Superior temporal gyrus (tissue), 1 donor: ENCODE measurements at regions not wholly inside any gene's neighbourhood (a gene's known extent, or its start where the extent isn't known, plus 50 kb on each side); places are given as distances from the start of the nearest gene placed in this dataset.

Source experiments
- DNase-seq: peaks from one replicate; pipeline ENCODE4 v3.0.0-alpha.2; 2016; ENCODE audit errors: extremely low spot score

GRCh38 chr20:23231561-23232218, 118.9 kb upstream of the NXT1 start:
- no peak for DNase-seq

- DNase-seq = no peak
These were observed 119.7 kb upstream of the NXT1 start for GRCh38 chr20:23230766-23231385.

GRCh38 chr20:23229989-23230388, 120.6 kb upstream of the NXT1 start:
- DNase-seq = no peak

- DNase-seq = peak; percentile 53
These were observed 121.7 kb upstream of the NXT1 start for GRCh38 chr20:23228912-23229311.

- DNase-seq = no peak
These were observed 122.6 kb upstream of the NXT1 start for GRCh38 chr20:23227976-23228375.

GRCh38 chr20:23227274-23227673, 123.3 kb upstream of the NXT1 start:
- DNase-seq = no peak

- DNase-seq = no peak
These were observed 123.9 kb upstream of the NXT1 start for GRCh38 chr20:23226612-23227265.

- no peak for DNase-seq
These were observed 125.1 kb upstream of the NXT1 start for GRCh38 chr20:23225407-23226060.

- no peak for DNase-seq
These were observed 125.8 kb upstream of the NXT1 start for GRCh38 chr20:23224806-23225205.

GRCh38 chr20:23223908-23224580, 126.5 kb upstream of the NXT1 start:
- no peak for DNase-seq

GRCh38 chr20:23222531-23223200, 127.9 kb upstream of the NXT1 start:
- no peak for DNase-seq

GRCh38 chr20:23217023-23217422, 130.9 kb upstream of the CD93 start:
- no peak for DNase-seq

GRCh38 chr20:23215344-23215995, 129.3 kb upstream of the CD93 start:
- DNase-seq = no peak

- no peak for DNase-seq
These were observed 128.8 kb upstream of the CD93 start for GRCh38 chr20:23214903-23215302.

- DNase-seq = no peak
These were observed 126.4 kb upstream of the CD93 start for GRCh38 chr20:23212464-23212995.

- DNase-seq = no peak
These were observed 125.9 kb upstream of the CD93 start for GRCh38 chr20:23212011-23212410.

GRCh38 chr20:23211164-23211563, 125.0 kb upstream of the CD93 start:
- no peak for DNase-seq

- no peak for DNase-seq
These were observed 121.9 kb upstream of the CD93 start for GRCh38 chr20:23207826-23208540.

- DNase-seq = no peak
These were observed 120.9 kb upstream of the CD93 start for GRCh38 chr20:23206995-23207394.

- no peak for DNase-seq
These were observed 119.9 kb upstream of the CD93 start for GRCh38 chr20:23206061-23206460.
